Transverse colon (tissue), 4 donors: ENCODE measurements at regions not wholly inside any gene's neighbourhood (a gene's known extent, or its start where the extent isn't known, plus 50 kb on each side); places are given as distances from the start of the nearest gene placed in this dataset.

Source experiments
- CTCF ChIP-seq, 5 experiments: fragments of 200-600 bp in 3 of 5; fragments of 450-650 bp in 2 of 5; sonication (generic) in 3 of 5; IDR thresholded peaks; 1 replicate in 2 of 5; 2 replicates in 3 of 5; pipeline ENCODE4 v1.5.1; 2016 to 2017; ENCODE audit warnings: antibody characterized with exemption in 5 of 5, inconsistent platforms in 3 of 5, mild to moderate bottlenecking in 2 of 5, moderate library complexity in 1 of 5
- POLR2AphosphoS5 ChIP-seq, 3 donors: sonication (generic); formaldehyde crosslinking; IDR thresholded peaks; one replicate each; pipeline ENCODE4 v1.6.1; 2016; ENCODE audit warnings: antibody characterized with exemption in 3 of 3

DNA sequence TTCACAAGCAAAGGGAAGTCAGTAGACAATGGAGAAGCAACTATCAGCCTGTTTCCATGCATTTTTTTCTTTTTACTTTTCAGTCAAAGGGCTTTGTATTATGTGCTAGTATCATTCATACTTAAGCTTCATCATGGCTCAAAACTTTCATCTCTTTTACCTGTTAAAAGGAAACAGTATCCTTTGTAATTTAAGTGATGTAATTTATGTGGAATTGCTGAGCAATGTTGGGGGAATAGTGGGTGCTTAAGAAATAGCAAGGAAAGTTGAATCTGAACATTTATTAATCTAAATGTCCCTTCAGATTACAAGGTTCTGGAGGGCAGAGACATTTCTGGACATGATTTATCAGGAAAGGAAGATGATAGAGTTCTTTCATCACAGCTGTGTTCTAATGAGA, 915.3 kb downstream of the VRK1 start:
- TF ChIP-seq CTCF (IDR thresholded peaks at IDR 0.05) = no peak
- no peak for TF ChIP-seq POLR2AphosphoS5 (IDR thresholded peaks at IDR 0.05)
